Right lobe of liver (tissue), 6 donors: ENCODE measurements at regions not wholly inside any gene's neighbourhood (a gene's known extent, or its start where the extent isn't known, plus 50 kb on each side); places are given as distances from the start of the nearest gene placed in this dataset.

Experiments
- ATAC-seq, 4 donors: fragments of 200-7000 bp; cut with Tn5 transposase; one replicate each; pipeline ENCODE4 v1.9.1; 2020; ENCODE audit warnings: mild to moderate bottlenecking in 4 of 4, moderate library complexity in 4 of 4
- DNase-seq, 3 donors: peaks; one replicate each; pipeline ENCODE4 v3.0.0-alpha.2; 2020
- H3K27ac ChIP-seq, 3 donors: fragments of 200-600 bp; one replicate each; pipeline ENCODE4 v1.8.0; 2022
- H3K27me3 ChIP-seq, 2 donors: fragments of 200-600 bp; one replicate each; pipeline ENCODE4 v1.8.0; 2022
- H3K36me3 ChIP-seq, 4 donors: fragments of 200-600 bp; sonication (generic) in 1 of 4; one replicate each; pipeline versions ENCODE4 v1.5.1 to v1.8.0; 2017 to 2022; ENCODE audit warnings: control low read depth in 1 of 4
- H3K4me1 ChIP-seq, 4 donors: fragments of 200-600 bp; sonication (generic) in 1 of 4; one replicate each; pipeline versions ENCODE4 v1.5.1 to v1.8.0; 2017 to 2022; ENCODE audit warnings: control low read depth in 1 of 4
- H3K4me3 ChIP-seq, 3 donors: fragments of 200-600 bp; one replicate each; pipeline ENCODE4 v1.8.0; 2022
- H3K9me3 ChIP-seq, 4 donors: fragments of 200-600 bp; sonication (generic) in 1 of 4; one replicate each; pipeline versions ENCODE4 v1.5.1 to v1.8.0; 2017 to 2022; ENCODE audit warnings: control low read depth in 1 of 4
- CTCF ChIP-seq, 4 donors: fragments of 200-600 bp in 3 of 4; fragments of 450-650 bp in 1 of 4; IDR thresholded peaks; one replicate each; pipeline versions ENCODE4 v1.5.1 to v1.8.0; 2016 to 2022; ENCODE audit warnings: antibody characterized with exemption in 4 of 4, mild to moderate bottlenecking in 2 of 4
- POLR2A ChIP-seq: fragments of 450-650 bp; IDR thresholded peaks from one replicate; pipeline ENCODE4 v1.6.1; 2017; ENCODE audit warnings: antibody characterized with exemption, mild to moderate bottlenecking
- WGBS: methylation state at CpG from one replicate; pipeline ENCODE4 v1.1.6; 2018; ENCODE audit warnings: low coverage, low lambda C conversion rate; ENCODE audit not compliant: insufficient coverage; ENCODE audit errors: missing lambda C conversion rate; 5-methylcytosine and 5-hydroxymethylcytosine counted together
- intact Hi-C, 2 donors: fragments of 100-400 bp; cut with DNase I; formaldehyde crosslinking; loops; one replicate each; pipeline versions ENCODE4 v1.11.2 to v1.14.1; 2022
- donor health status: DM: no; HTN: yes; CAD: no.
- donor health status: DM: no; HTN: no; CAD: no.
- donor health status: DM: no; HTN: no; CAD: no.
- donor health status: DM: no; HTN: yes; CAD: no.
- donor health status: DM: no; HTN: yes; CAD: no.

- Histone ChIP-seq H3K9me3 (no peaks in the 10 kb centered on the region), H3K4me1 (no peaks in the 10 kb centered on the region), H3K27me3 (no peaks in the 10 kb centered on the region), H3K4me3 (no peak overlapping the region), H3K36me3 (no peaks in the 10 kb centered on the region), H3K27ac (no peak overlapping the region)
- DNase-seq: no peak
- intact Hi-C loops: no loop called here
- TF ChIP-seq POLR2A: no peak
- no peak for TF ChIP-seq CTCF (IDR thresholded peaks at IDR 0.05)
- no peak for ATAC-seq
- 61% methylated on average over 3 of the region's 3 CpGs for WGBS
These were observed 73.4 kb downstream of the IFNG start for GRCh38 chr12:68086019-68086603.

- intact Hi-C loops: no loop called here
- Histone ChIP-seq H3K4me3 (no peak overlapping the region), H3K9me3 (no peaks in the 10 kb centered on the region), H3K36me3 (no peaks in the 10 kb centered on the region), H3K27me3 (no peaks in the 10 kb centered on the region), H3K27ac (no peak overlapping the region), H3K4me1 (no peaks in the 10 kb centered on the region)
- no peak for TF ChIP-seq POLR2A
- no peak for TF ChIP-seq CTCF (IDR thresholded peaks at IDR 0.05)
- ATAC-seq (no peak), DNase-seq (no peak)
- 83% methylated on average over 2 of the region's 2 CpGs for WGBS
These were observed 78.0 kb downstream of the IFNG start for GRCh38 chr12:68081561-68081960.

GRCh38 chr12:68080577-68080976 is 79.0 kb downstream of the IFNG start:
- no peak for DNase-seq
- intact Hi-C loops: no loop called here
- Histone ChIP-seq H3K27me3 (no peaks in the 10 kb centered on the region), H3K27ac (no peak overlapping the region), H3K4me1 (no peaks in the 10 kb centered on the region), H3K36me3 (no peaks in the 10 kb centered on the region), H3K4me3 (no peak overlapping the region), H3K9me3 (no peaks in the 10 kb centered on the region)
- no peak for ATAC-seq
- TF ChIP-seq POLR2A (no peak), CTCF (IDR thresholded peaks at IDR 0.05) (no peak)
- WGBS: 11% methylated on average over 1 of the region's 1 CpG

- intact Hi-C loops: no loop called here
- H3K27ac ChIP-seq: no peak overlapping the region
- H3K4me1 ChIP-seq: no peaks in the 10 kb centered on the region
- ATAC-seq (no peak), DNase-seq (no peak)
- H3K36me3 ChIP-seq: no peaks in the 10 kb centered on the region
- WGBS: 28% methylated on average over 2 of the region's 4 CpGs
- H3K27me3 ChIP-seq: no peaks in the 10 kb centered on the region
- no peak overlapping the region for H3K4me3 ChIP-seq
- no peaks in the 10 kb centered on the region for H3K9me3 ChIP-seq
- TF ChIP-seq CTCF (IDR thresholded peaks at IDR 0.05): no peak
- TF ChIP-seq POLR2A: no peak
These were observed 80.8 kb downstream of the IFNG start for GRCh38 chr12:68078737-68079136.

GRCh38 chr12:68075416-68075815 is 84.1 kb downstream of the IFNG start:
- no peak overlapping the region for H3K4me3 ChIP-seq
- no peaks in the 10 kb centered on the region for H3K36me3 ChIP-seq
- 28% methylated on average over 3 of the region's 4 CpGs for WGBS
- TF ChIP-seq CTCF (IDR thresholded peaks at IDR 0.05): no peak
- no peak for TF ChIP-seq POLR2A
- ATAC-seq (peak in 1 of 4 donors; percentile 23), DNase-seq (no peak)
- H3K4me1 ChIP-seq: no peaks in the 10 kb centered on the region
- no peak overlapping the region for H3K27ac ChIP-seq
- intact Hi-C loops: no loop called here
- H3K27me3 ChIP-seq: no peaks in the 10 kb centered on the region
- no peaks in the 10 kb centered on the region for H3K9me3 ChIP-seq
